HCT116 (cell line): ENCODE measurements at regions not wholly inside any gene's neighbourhood (a gene's known extent, or its start where the extent isn't known, plus 50 kb on each side); places are given as distances from the start of the nearest gene placed in this dataset.

Experiments
- POLR2A ChIP-seq: IDR thresholded peaks from 2 replicates; pipeline ENCODE4 v1.7.0; 2011; ENCODE audit warnings: borderline replicate concordance; ENCODE audit not compliant: insufficient read depth, insufficient read length; ENCODE audit errors: extremely low read depth
- POLR2AphosphoS5 ChIP-seq: IDR thresholded peaks from 2 replicates; pipeline ENCODE4 v1.6.1; 2011; ENCODE audit warnings: mild to moderate bottlenecking, low read depth, low read length, moderate library complexity

- TF ChIP-seq POLR2A, result no peak
- no peak for TF ChIP-seq POLR2AphosphoS5
Measured at GRCh38 chr6:146878168-146878951, 279.6 kb downstream of the ADGB start.
